Left lung (tissue), 4 donors: ENCODE measurements at regions not wholly inside any gene's neighbourhood (a gene's known extent, or its start where the extent isn't known, plus 50 kb on each side); places are given as distances from the start of the nearest gene placed in this dataset.
A peak's percentile ranks its signal among the peaks of the same experiment; 100 is the strongest.

ENCODE experiments used
- ATAC-seq: fragments of 200-7000 bp; cut with Tn5 transposase; one replicate; pipeline ENCODE4 v1.9.1; 2020; ENCODE audit warnings: moderate library complexity
- DNase-seq, 4 donors: peaks; one replicate each; pipeline ENCODE4 v3.0.0-alpha.2; 2013 to 2020
- H3K27ac ChIP-seq, 2 donors: fragments of 200-600 bp; sonication (generic) in 1 of 2; one replicate each; pipeline versions ENCODE4 v1.5.0 to v1.8.0; 2020 to 2021
- H3K27me3 ChIP-seq, 2 donors: fragments of 200-600 bp; sonication (generic) in 1 of 2; one replicate each; pipeline versions ENCODE4 v1.5.0 to v1.8.0; 2020 to 2021
- H3K36me3 ChIP-seq, 2 donors: fragments of 200-600 bp; sonication (generic) in 1 of 2; one replicate each; pipeline versions ENCODE4 v1.5.0 to v1.8.0; 2020 to 2021
- H3K4me1 ChIP-seq, 2 donors: fragments of 200-600 bp; one replicate each; pipeline ENCODE4 v1.8.0; 2021
- H3K4me3 ChIP-seq, 2 donors: fragments of 200-600 bp; sonication (generic) in 1 of 2; one replicate each; pipeline versions ENCODE4 v1.5.0 to v1.8.0; 2020 to 2021; ENCODE audit warnings: mild to moderate bottlenecking in 1 of 2
- H3K9me3 ChIP-seq, 2 donors: fragments of 200-600 bp; sonication (generic) in 1 of 2; one replicate each; pipeline versions ENCODE4 v1.5.0 to v1.8.0; 2020 to 2021
- CTCF ChIP-seq, 2 donors: fragments of 200-600 bp; sonication (generic) in 1 of 2; IDR thresholded peaks; one replicate each; pipeline versions ENCODE4 v1.5.0 to v1.8.0; 2021; ENCODE audit warnings: antibody characterized with exemption in 2 of 2
- intact Hi-C, 2 donors: fragments of 100-400 bp; cut with DNase I; formaldehyde crosslinking; loops; one replicate each; pipeline versions ENCODE4 v1.11.2 to v1.14.2; 2022
- donor health status: DM: no; HTN: yes; CAD: no.
- donor health status: DM: no; HTN: no; CAD: no.

- DNase-seq (no peak), ATAC-seq (no peak)
- intact Hi-C loops: no loop called here
These were observed 587.9 kb downstream of the LMO7 start for GRCh38 chr13:76223999-76224398.

GRCh38 chr13:76223565-76223964 lies 587.4 kb downstream of the LMO7 start:
- Histone ChIP-seq H3K27ac (no peak overlapping the region), H3K4me3 (no peak overlapping the region), H3K9me3 (no peaks in the 10 kb centered on the region), H3K36me3 (no peaks in the 10 kb centered on the region), H3K4me1 (no peaks in the 10 kb centered on the region), H3K27me3 (no peaks in the 10 kb centered on the region)
- no peak for DNase-seq
- no peak for ATAC-seq
- no peak for TF ChIP-seq CTCF (IDR thresholded peaks at IDR 0.05)
- intact Hi-C loops: no loop called here

More at GRCh38 chr13:76223999-76224398, 587.9 kb downstream of the LMO7 start:
- no peaks in the 10 kb centered on the region for H3K4me1 ChIP-seq
- H3K36me3 ChIP-seq: no peaks in the 10 kb centered on the region
- H3K27ac ChIP-seq: no peak overlapping the region
- no peaks in the 10 kb centered on the region for H3K9me3 ChIP-seq
- H3K4me3 ChIP-seq: no peak overlapping the region
- TF ChIP-seq CTCF (IDR thresholded peaks at IDR 0.05): no peak
- no peaks in the 10 kb centered on the region for H3K27me3 ChIP-seq

- Histone ChIP-seq H3K27ac (no peak overlapping the region), H3K36me3 (no peaks in the 10 kb centered on the region), H3K27me3 (no peaks in the 10 kb centered on the region), H3K9me3 (no peaks in the 10 kb centered on the region), H3K4me3 (no peak overlapping the region), H3K4me1 (no peaks in the 10 kb centered on the region)
- DNase-seq (peak in 1 of 4 donors; percentile 32), ATAC-seq (peak; percentile 96)
- intact Hi-C loops: no loop called here
- TF ChIP-seq CTCF (IDR thresholded peaks at IDR 0.05): no peak
These were observed 586.4 kb downstream of the LMO7 start for GRCh38 chr13:76222511-76222910.

- ATAC-seq: peak; percentile 38
- Histone ChIP-seq H3K27ac (no peak overlapping the region), H3K4me1 (no peaks in the 10 kb centered on the region), H3K27me3 (no peaks in the 10 kb centered on the region), H3K9me3 (no peaks in the 10 kb centered on the region), H3K4me3 (no peak overlapping the region), H3K36me3 (no peaks in the 10 kb centered on the region)
- DNase-seq: peak in 1 of 4 donors; percentile 28
- no peak for TF ChIP-seq CTCF (IDR thresholded peaks at IDR 0.05)
- intact Hi-C loops: no loop called here
These were observed 580.6 kb downstream of the LMO7 start for GRCh38 chr13:76216729-76217128.

GRCh38 chr13:76214001-76214400 lies 577.9 kb downstream of the LMO7 start:
- H3K4me1 ChIP-seq: no peaks in the 10 kb centered on the region
- intact Hi-C loops: no loop called here
- no peaks in the 10 kb centered on the region for H3K9me3 ChIP-seq
- no peak for TF ChIP-seq CTCF (IDR thresholded peaks at IDR 0.05)
- DNase-seq: no peak
- H3K27me3 ChIP-seq: no peaks in the 10 kb centered on the region
- no peak overlapping the region for H3K27ac ChIP-seq
- no peak for ATAC-seq
- no peak overlapping the region for H3K4me3 ChIP-seq
- H3K36me3 ChIP-seq: no peaks in the 10 kb centered on the region
